ENCODE measurements at regions not wholly inside any gene's neighbourhood (a gene's known extent, or its start where the extent isn't known, plus 50 kb on each side); places are given as distances from the start of the nearest gene placed in this dataset.

DNA sequence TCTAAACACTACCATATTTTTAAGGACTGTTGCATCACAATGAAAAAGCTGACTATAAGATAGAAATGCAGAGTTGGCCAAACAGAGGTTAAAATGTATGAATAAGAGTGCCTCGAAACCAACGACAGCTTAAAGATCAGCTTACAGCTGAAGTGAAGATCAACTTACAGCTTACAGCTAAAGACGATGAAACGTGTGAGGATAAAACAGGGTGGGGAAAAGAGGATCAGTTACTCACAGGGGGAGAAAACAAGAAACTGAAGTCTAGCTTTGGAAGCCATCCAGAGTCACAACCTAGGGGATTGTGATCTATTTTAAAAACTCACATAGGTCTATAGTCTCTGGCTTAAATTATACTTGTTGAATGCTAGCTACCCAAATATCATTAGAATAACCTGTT is 220.0 kb downstream of the SNCAIP start:
- H3K9me3 ChIP-seq (ENCODE audit: control insufficient read depth, insufficient read depth, low read depth, low read length) = no peaks in the 10 kb centered on the region
- no peak for TF ChIP-seq EZH2 (IDR thresholded peaks at IDR 0.05; ENCODE audit: low read length, missing control alignments)
- TF ChIP-seq, protein P1, sequence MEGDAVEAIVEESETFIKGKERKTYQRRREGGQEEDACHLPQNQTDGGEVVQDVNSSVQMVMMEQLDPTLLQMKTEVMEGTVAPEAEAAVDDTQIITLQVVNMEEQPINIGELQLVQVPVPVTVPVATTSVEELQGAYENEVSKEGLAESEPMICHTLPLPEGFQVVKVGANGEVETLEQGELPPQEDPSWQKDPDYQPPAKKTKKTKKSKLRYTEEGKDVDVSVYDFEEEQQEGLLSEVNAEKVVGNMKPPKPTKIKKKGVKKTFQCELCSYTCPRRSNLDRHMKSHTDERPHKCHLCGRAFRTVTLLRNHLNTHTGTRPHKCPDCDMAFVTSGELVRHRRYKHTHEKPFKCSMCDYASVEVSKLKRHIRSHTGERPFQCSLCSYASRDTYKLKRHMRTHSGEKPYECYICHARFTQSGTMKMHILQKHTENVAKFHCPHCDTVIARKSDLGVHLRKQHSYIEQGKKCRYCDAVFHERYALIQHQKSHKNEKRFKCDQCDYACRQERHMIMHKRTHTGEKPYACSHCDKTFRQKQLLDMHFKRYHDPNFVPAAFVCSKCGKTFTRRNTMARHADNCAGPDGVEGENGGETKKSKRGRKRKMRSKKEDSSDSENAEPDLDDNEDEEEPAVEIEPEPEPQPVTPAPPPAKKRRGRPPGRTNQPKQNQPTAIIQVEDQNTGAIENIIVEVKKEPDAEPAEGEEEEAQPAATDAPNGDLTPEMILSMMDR (conservative IDR thresholded peaks at IDR 0.05 in 1 of 2, IDR thresholded peaks at IDR 0.05 in 1 of 2; ENCODE audit: low read depth in 1 of 2, low read length in 2 of 2) = no peak
- no peaks in the 10 kb centered on the region for H3K4me1 ChIP-seq (ENCODE audit: control insufficient read depth, extremely low read depth, insufficient read depth, low read length)
- no peak overlapping the region for H3K27ac ChIP-seq (ENCODE audit: insufficient read depth, low read length)
- no peaks in the 10 kb centered on the region for H3K36me3 ChIP-seq (ENCODE audit: control insufficient read depth, insufficient read depth, low read length)
- DNase-seq (ENCODE audit: low read depth in 2 of 2) = peak in 1 of 2 donors; percentile 33
- no peaks in the 10 kb centered on the region for H3K79me2 ChIP-seq (ENCODE audit: control insufficient read depth, insufficient read depth, low read length)
- H3K4me3 ChIP-seq (replicated peaks in 1 of 4; ENCODE audit: control extremely low read depth in 1 of 4, insufficient read depth in 1 of 4, low read depth in 3 of 4, low read length in 4 of 4) = no peak overlapping the region
- no peak overlapping the region for H3K4me2 ChIP-seq (ENCODE audit: extremely low read depth, insufficient read depth, low read length)
- no peak overlapping the region for H3K9ac ChIP-seq (ENCODE audit: insufficient read depth, low read length)
- no peak overlapping the region for H2AFZ ChIP-seq (ENCODE audit: low read length)
- no peaks in the 10 kb centered on the region for H4K20me1 ChIP-seq (ENCODE audit: control insufficient read depth, extremely low read depth, insufficient read depth, low read length)
- no peaks in the 10 kb centered on the region for H3K27me3 ChIP-seq (ENCODE audit: control insufficient read depth, insufficient read depth, low read length)

DNA sequence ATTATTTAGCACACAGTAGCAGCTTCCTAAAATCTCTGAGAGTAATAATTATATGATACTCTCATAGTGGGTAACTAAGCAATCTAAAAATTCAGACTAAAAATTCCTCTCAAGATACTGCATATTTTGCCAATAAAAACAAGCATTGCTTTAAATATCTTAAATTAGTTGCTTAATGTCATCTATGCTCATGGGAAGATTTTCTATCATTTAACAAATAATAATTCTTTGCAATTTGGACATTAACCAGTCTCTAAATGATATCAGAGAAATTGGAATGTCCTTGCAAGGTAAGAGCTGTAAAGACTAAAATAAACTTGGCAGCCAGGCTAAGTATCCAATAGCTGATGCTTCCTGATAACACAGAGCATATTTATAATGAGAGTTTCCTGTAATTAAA is 221.8 kb downstream of the SNCAIP start:
- TF ChIP-seq, protein P1 (conservative IDR thresholded peaks at IDR 0.05 in 1 of 2, IDR thresholded peaks at IDR 0.05 in 1 of 2; ENCODE audit: low read depth in 1 of 2, low read length in 2 of 2) = no peak
- no peak for TF ChIP-seq EZH2 (IDR thresholded peaks at IDR 0.05; ENCODE audit: low read length, missing control alignments)
- no peak overlapping the region for H3K4me3 ChIP-seq (replicated peaks in 1 of 4; ENCODE audit: control extremely low read depth in 1 of 4, insufficient read depth in 1 of 4, low read depth in 3 of 4, low read length in 4 of 4)

GRCh38 chr5:122534829-122535228 is 222.8 kb downstream of the SNCAIP start:
- H3K27ac ChIP-seq (ENCODE audit: insufficient read depth, low read length) = no peak overlapping the region
- no peak for DNase-seq (ENCODE audit: low read depth in 2 of 2)
- H3K4me1 ChIP-seq (ENCODE audit: control insufficient read depth, extremely low read depth, insufficient read depth, low read length) = no peaks in the 10 kb centered on the region
- H3K79me2 ChIP-seq (ENCODE audit: control insufficient read depth, insufficient read depth, low read length) = no peaks in the 10 kb centered on the region
- no peaks in the 10 kb centered on the region for H3K27me3 ChIP-seq (ENCODE audit: control insufficient read depth, insufficient read depth, low read length)
- H3K36me3 ChIP-seq (ENCODE audit: control insufficient read depth, insufficient read depth, low read length) = no peaks in the 10 kb centered on the region
- H3K4me3 ChIP-seq (replicated peaks in 1 of 4; ENCODE audit: control extremely low read depth in 1 of 4, insufficient read depth in 1 of 4, low read depth in 3 of 4, low read length in 4 of 4) = no peak overlapping the region
- no peak for TF ChIP-seq EZH2 (IDR thresholded peaks at IDR 0.05; ENCODE audit: low read length, missing control alignments)
- TF ChIP-seq, protein P1 (conservative IDR thresholded peaks at IDR 0.05 in 1 of 2, IDR thresholded peaks at IDR 0.05 in 1 of 2; ENCODE audit: low read depth in 1 of 2, low read length in 2 of 2) = no peak
- H4K20me1 ChIP-seq (ENCODE audit: control insufficient read depth, extremely low read depth, insufficient read depth, low read length) = no peaks in the 10 kb centered on the region
- no peaks in the 10 kb centered on the region for H3K9me3 ChIP-seq (ENCODE audit: control insufficient read depth, insufficient read depth, low read depth, low read length)
- no peak overlapping the region for H3K4me2 ChIP-seq (ENCODE audit: extremely low read depth, insufficient read depth, low read length)
- no peak overlapping the region for H3K9ac ChIP-seq (ENCODE audit: insufficient read depth, low read length)
- no peak overlapping the region for H2AFZ ChIP-seq (ENCODE audit: low read length)

More for the DNA sequence above, 221.8 kb downstream of the SNCAIP start:
- Histone ChIP-seq H3K4me1 (ENCODE audit: control insufficient read depth, extremely low read depth, insufficient read depth, low read length) (no peaks in the 10 kb centered on the region), H3K79me2 (ENCODE audit: control insufficient read depth, insufficient read depth, low read length) (no peaks in the 10 kb centered on the region), H3K4me2 (ENCODE audit: extremely low read depth, insufficient read depth, low read length) (no peak overlapping the region), H3K27ac (ENCODE audit: insufficient read depth, low read length) (no peak overlapping the region), H3K9ac (ENCODE audit: insufficient read depth, low read length) (no peak overlapping the region), H4K20me1 (ENCODE audit: control insufficient read depth, extremely low read depth, insufficient read depth, low read length) (no peaks in the 10 kb centered on the region), H3K36me3 (ENCODE audit: control insufficient read depth, insufficient read depth, low read length) (no peaks in the 10 kb centered on the region), H3K27me3 (ENCODE audit: control insufficient read depth, insufficient read depth, low read length) (no peaks in the 10 kb centered on the region), H2AFZ (ENCODE audit: low read length) (no peak overlapping the region), H3K9me3 (ENCODE audit: control insufficient read depth, insufficient read depth, low read depth, low read length) (no peaks in the 10 kb centered on the region)
- DNase-seq (ENCODE audit: low read depth in 2 of 2) = no peak
